ENCODE measurements at regions not wholly inside any gene's neighbourhood (a gene's known extent, or its start where the extent isn't known, plus 50 kb on each side); places are given as distances from the start of the nearest gene placed in this dataset.

DNA sequence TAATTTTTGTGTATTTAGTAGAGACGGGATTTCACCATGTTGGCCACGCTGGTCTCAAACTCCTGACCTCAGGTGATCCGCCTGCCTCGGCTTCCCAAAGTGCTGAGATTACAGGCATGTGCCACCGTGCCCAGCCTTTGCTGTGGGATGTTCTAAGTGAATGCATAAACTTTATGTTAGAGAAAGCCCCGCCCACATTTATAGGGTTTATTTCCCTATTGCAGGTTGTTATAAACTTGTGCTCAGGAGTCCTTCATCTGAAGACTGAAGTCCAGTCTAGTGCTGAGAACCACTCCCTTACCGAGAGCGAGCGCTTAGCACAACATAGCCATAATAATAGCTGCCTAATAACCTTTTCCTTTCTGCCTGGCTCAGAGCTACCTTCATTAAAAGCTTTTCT, 75.4 kb upstream of the ZNF217 start:
- no peak for TF ChIP-seq POLR2AphosphoS5 (IDR thresholded peaks at IDR 0.05; ENCODE audit: low read depth, low read length)
- no peak for TF ChIP-seq POLR2A (IDR thresholded peaks at IDR 0.05; ENCODE audit: low read depth, low read length)
- TF ChIP-seq TAF1 (IDR thresholded peaks at IDR 0.05; ENCODE audit: low read depth, low read length), result no peak
